Parathyroid adenoma (tissue), 2 donors: ENCODE measurements at regions not wholly inside any gene's neighbourhood (a gene's known extent, or its start where the extent isn't known, plus 50 kb on each side); places are given as distances from the start of the nearest gene placed in this dataset.

Source experiments
- H2AFZ ChIP-seq: fragments of 300-600 bp; sonication (generic); one replicate; pipeline ENCODE4 v1.7.0; 2017; ENCODE audit warnings: antibody characterized with exemption, mild to moderate bottlenecking
- H3K27ac ChIP-seq: fragments of 300-600 bp; sonication (generic); one replicate; pipeline ENCODE4 v1.7.0; 2017
- H3K27me3 ChIP-seq: fragments of 300-600 bp; sonication (generic); one replicate; pipeline ENCODE4 v1.7.0; 2017; ENCODE audit warnings: low read length; ENCODE audit not compliant: control insufficient read depth, insufficient read depth
- H3K36me3 ChIP-seq: fragments of 300-600 bp; sonication (generic); one replicate; pipeline ENCODE4 v1.7.0; 2017; ENCODE audit warnings: low read length; ENCODE audit not compliant: control insufficient read depth, insufficient read depth
- H3K4me1 ChIP-seq: fragments of 300-600 bp; sonication (generic); one replicate; pipeline ENCODE4 v1.7.0; 2017; ENCODE audit warnings: control low read depth
- H3K4me2 ChIP-seq: fragments of 300-600 bp; sonication (generic); one replicate; pipeline ENCODE4 v1.7.0; 2017; ENCODE audit warnings: low read length
- H3K4me3 ChIP-seq: fragments of 300-600 bp; sonication (generic); one replicate; pipeline ENCODE4 v1.7.0; 2017; ENCODE audit warnings: low read depth, low read length
- H3K79me2 ChIP-seq: fragments of 300-600 bp; sonication (generic); one replicate; pipeline ENCODE4 v1.7.0; 2017; ENCODE audit warnings: control low read depth
- H3K9ac ChIP-seq: fragments of 300-600 bp; sonication (generic); one replicate; pipeline ENCODE4 v1.7.0; 2017; ENCODE audit warnings: mild to moderate bottlenecking
- H3K9me3 ChIP-seq: fragments of 300-600 bp; sonication (generic); one replicate; pipeline ENCODE4 v1.7.0; 2017; ENCODE audit warnings: low read length; ENCODE audit not compliant: control insufficient read depth
- CTCF ChIP-seq: fragments of 300-600 bp; sonication (generic); IDR thresholded peaks from one replicate; pipeline ENCODE4 v1.7.0; 2017; ENCODE audit warnings: antibody characterized with exemption, mild to moderate bottlenecking
- donor health status: primary hyperparathyroidism.

GRCh38 chr2:2887772-2888387 is 489.7 kb downstream of the EIPR1 start:
- Histone ChIP-seq H3K36me3 (no peaks in the 10 kb centered on the region), H3K9ac (no peak overlapping the region), H2AFZ (no peak overlapping the region), H3K4me1 (no peaks in the 10 kb centered on the region), H3K4me2 (no peak overlapping the region), H3K79me2 (no peaks in the 10 kb centered on the region), H3K4me3 (no peak overlapping the region), H3K27me3 (no peaks in the 10 kb centered on the region), H3K27ac (no peak overlapping the region), H3K9me3 (no peaks in the 10 kb centered on the region)
- TF ChIP-seq CTCF: no peak

- Histone ChIP-seq H3K9me3 (no peaks in the 10 kb centered on the region), H2AFZ (no peak overlapping the region), H3K9ac (no peak overlapping the region), H3K79me2 (no peaks in the 10 kb centered on the region), H3K4me2 (no peak overlapping the region), H3K36me3 (no peaks in the 10 kb centered on the region), H3K4me3 (no peak overlapping the region), H3K4me1 (no peaks in the 10 kb centered on the region), H3K27ac (no peak overlapping the region), H3K27me3 (no peaks in the 10 kb centered on the region)
- TF ChIP-seq CTCF: no peak
These were observed 490.7 kb downstream of the EIPR1 start for GRCh38 chr2:2886922-2887321.

GRCh38 chr2:2881499-2881898 is 496.1 kb downstream of the EIPR1 start:
- H3K4me3 ChIP-seq: no peak overlapping the region
- no peaks in the 10 kb centered on the region for H3K79me2 ChIP-seq
- no peaks in the 10 kb centered on the region for H3K4me1 ChIP-seq
- TF ChIP-seq CTCF: no peak
- no peak overlapping the region for H3K9ac ChIP-seq
- no peak overlapping the region for H3K27ac ChIP-seq
- H2AFZ ChIP-seq: no peak overlapping the region
- H3K36me3 ChIP-seq: no peaks in the 10 kb centered on the region
- H3K4me2 ChIP-seq: no peak overlapping the region
- H3K27me3 ChIP-seq: no peaks in the 10 kb centered on the region
- no peaks in the 10 kb centered on the region for H3K9me3 ChIP-seq

- Histone ChIP-seq H3K9me3 (no peaks in the 10 kb centered on the region), H3K27ac (no peak overlapping the region), H3K27me3 (no peaks in the 10 kb centered on the region), H3K9ac (no peak overlapping the region), H2AFZ (no peak overlapping the region), H3K4me1 (no peaks in the 10 kb centered on the region), H3K4me2 (no peak overlapping the region), H3K79me2 (no peaks in the 10 kb centered on the region), H3K36me3 (no peaks in the 10 kb centered on the region), H3K4me3 (no peak overlapping the region)
- TF ChIP-seq CTCF: no peak
These were observed 496.7 kb downstream of the EIPR1 start for GRCh38 chr2:2880938-2881337.

- Histone ChIP-seq H3K9me3 (no peaks in the 10 kb centered on the region), H3K27me3 (no peaks in the 10 kb centered on the region), H3K4me2 (no peak overlapping the region), H2AFZ (no peak overlapping the region), H3K36me3 (no peaks in the 10 kb centered on the region), H3K4me3 (no peak overlapping the region), H3K79me2 (no peaks in the 10 kb centered on the region), H3K27ac (no peak overlapping the region), H3K9ac (no peak overlapping the region), H3K4me1 (no peaks in the 10 kb centered on the region)
- TF ChIP-seq CTCF: no peak
These were observed 497.8 kb downstream of the EIPR1 start for GRCh38 chr2:2879781-2880180.
